ENCODE measurements at regions not wholly inside any gene's neighbourhood (a gene's known extent, or its start where the extent isn't known, plus 50 kb on each side); places are given as distances from the start of the nearest gene placed in this dataset.
A peak's percentile ranks its signal among the peaks of the same experiment; 100 is the strongest.

DNA sequence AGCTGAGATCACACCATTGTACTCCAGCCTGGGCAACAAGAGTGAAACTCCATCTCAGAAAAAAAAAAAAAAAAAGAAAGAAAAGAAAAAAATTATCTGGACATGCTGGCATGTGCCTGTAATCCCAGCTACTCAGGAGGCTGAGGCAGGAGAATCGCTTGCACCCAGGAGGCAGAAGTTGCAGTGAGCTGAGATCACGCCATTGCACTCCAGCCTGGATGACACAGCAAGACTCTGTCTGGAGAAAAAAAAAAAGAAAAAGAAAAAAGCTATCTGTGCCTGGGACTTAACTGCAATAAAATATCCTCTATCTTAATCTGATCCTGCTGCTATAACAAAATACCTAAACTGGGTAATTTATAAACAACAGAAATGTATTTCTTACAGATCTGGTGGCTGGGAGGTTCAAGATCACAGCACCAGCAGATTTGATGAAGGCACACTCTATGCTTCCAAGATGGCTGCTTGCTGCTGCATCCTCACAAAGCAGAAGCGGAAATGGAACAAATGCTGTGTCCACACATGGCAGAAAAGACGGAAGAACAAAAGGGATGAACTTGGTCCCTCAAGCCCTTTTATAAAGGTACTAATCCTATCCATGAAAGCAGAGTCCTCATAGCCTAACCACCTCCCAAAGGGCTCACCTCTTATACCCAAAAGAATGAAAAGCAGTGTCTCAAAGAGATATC, 273.3 kb upstream of the JARID2 start:
- Histone ChIP-seq H3K9me3 (ENCODE audit: control insufficient read depth, low read depth, low read length) (no peaks in the 10 kb centered on the region), H2BK120ac (ENCODE audit: low read depth, low read length, poor library complexity, severe bottlenecking) (no peak overlapping the region), H2AFZ (ENCODE audit: low read length) (no peak overlapping the region), H4K8ac (replicated peaks; ENCODE audit: insufficient read length, low read depth, low read length) (no peak overlapping the region), H3K27me3 (ENCODE audit: insufficient read depth, low read length) (no peaks in the 10 kb centered on the region), H3K18ac (ENCODE audit: insufficient read length, low read depth, low read length) (no peak overlapping the region), H3K9ac (ENCODE audit: extremely low read depth, insufficient read length, low read length) (no peak overlapping the region), H2BK12ac (ENCODE audit: insufficient read length, low read depth, low read length) (no peak overlapping the region), H2BK15ac (ENCODE audit: low read depth, low read length) (no peak overlapping the region), H3T11ph (ENCODE audit: low read length) (no peak overlapping the region), H2AK5ac (ENCODE audit: insufficient read length, low read length) (no peak overlapping the region), H3K4ac (ENCODE audit: low read depth, low read length) (no peak overlapping the region), H3K14ac (ENCODE audit: insufficient read depth, low read length) (no peak overlapping the region), H3K23ac (ENCODE audit: insufficient read length, low read depth, low read length) (no peak overlapping the region), H3K56ac (ENCODE audit: insufficient read length, low read depth, low read length) (no peak overlapping the region), H4K91ac (ENCODE audit: insufficient read length, low read depth, low read length) (no peak overlapping the region), H2BK20ac (ENCODE audit: low read depth, low read length, poor library complexity, severe bottlenecking) (no peak overlapping the region), H4K20me1 (ENCODE audit: control insufficient read depth, insufficient read depth, insufficient read length) (no peaks in the 10 kb centered on the region), H3K4me1 (ENCODE audit: insufficient read depth, low read length) (peaks cover 16% of the 10 kb centered on the region; the same call in 1 of the 2 replicates), H3K27ac (ENCODE audit: insufficient read length, low read depth, low read length) (no peak overlapping the region), H3K79me1 (ENCODE audit: insufficient read depth, low read depth, low read length, poor library complexity, severe bottlenecking) (peaks cover 2% of the 10 kb centered on the region), H4K5ac (ENCODE audit: insufficient read length, low read depth, low read length) (no peak overlapping the region), H2BK5ac (ENCODE audit: insufficient read length, low read length) (no peak overlapping the region), H3K23me2 (ENCODE audit: insufficient read length, low read depth, low read length, poor library complexity, severe bottlenecking) (no peaks in the 10 kb centered on the region), H3K4me2 (ENCODE audit: insufficient read depth, insufficient read length, low read length) (no peak overlapping the region), H3K79me2 (ENCODE audit: insufficient read depth, low read length) (no peaks in the 10 kb centered on the region; the same call in 1 of the 2 replicates)
- no CpG with 5 or more reads among the region's 4 CpGs for WGBS (ENCODE audit: extremely low coverage, insufficient read length, low lambda C conversion rate)
- H3K4me1 Mint-ChIP-seq: peaks cover 30 to 32% of the 10 kb centered on the region in 2 experiments
- H3K27ac Mint-ChIP-seq: peak overlapping the region in 1 of 3 experiments; percentile 66; a peak in 2 of 7 replicates
- TF ChIP-seq, protein P1, sequence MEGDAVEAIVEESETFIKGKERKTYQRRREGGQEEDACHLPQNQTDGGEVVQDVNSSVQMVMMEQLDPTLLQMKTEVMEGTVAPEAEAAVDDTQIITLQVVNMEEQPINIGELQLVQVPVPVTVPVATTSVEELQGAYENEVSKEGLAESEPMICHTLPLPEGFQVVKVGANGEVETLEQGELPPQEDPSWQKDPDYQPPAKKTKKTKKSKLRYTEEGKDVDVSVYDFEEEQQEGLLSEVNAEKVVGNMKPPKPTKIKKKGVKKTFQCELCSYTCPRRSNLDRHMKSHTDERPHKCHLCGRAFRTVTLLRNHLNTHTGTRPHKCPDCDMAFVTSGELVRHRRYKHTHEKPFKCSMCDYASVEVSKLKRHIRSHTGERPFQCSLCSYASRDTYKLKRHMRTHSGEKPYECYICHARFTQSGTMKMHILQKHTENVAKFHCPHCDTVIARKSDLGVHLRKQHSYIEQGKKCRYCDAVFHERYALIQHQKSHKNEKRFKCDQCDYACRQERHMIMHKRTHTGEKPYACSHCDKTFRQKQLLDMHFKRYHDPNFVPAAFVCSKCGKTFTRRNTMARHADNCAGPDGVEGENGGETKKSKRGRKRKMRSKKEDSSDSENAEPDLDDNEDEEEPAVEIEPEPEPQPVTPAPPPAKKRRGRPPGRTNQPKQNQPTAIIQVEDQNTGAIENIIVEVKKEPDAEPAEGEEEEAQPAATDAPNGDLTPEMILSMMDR (conservative IDR thresholded peaks at IDR 0.05): no peak
- DNase-seq: no peak
- peaks cover 0 to 10% of the 10 kb centered on the region in 2 experiments; a peak in 2 of 5 replicates for H3K9me3 Mint-ChIP-seq
- no peaks in the 10 kb centered on the region for H3K27me3 Mint-ChIP-seq (ENCODE audit: low read depth)
- H3K4me3 Mint-ChIP-seq: no peak overlapping the region; a peak in 1 of 5 replicates
- peaks cover 0 to 8% (median 5%) of the 10 kb centered on the region in 3 experiments; a peak in 3 of 7 replicates for H3K36me3 Mint-ChIP-seq (ENCODE audit: insufficient read depth in 1 of 3, low read depth in 3 of 3)
